Activated CD4-positive, alpha-beta T cell treated with anti-CD3 and anti-CD28 coated beads, Interleukin-2, amount 10 ng/mL, durations not matched to agents 24 days and 14 days (primary cell): ENCODE measurements at regions not wholly inside any gene's neighbourhood (a gene's known extent, or its start where the extent isn't known, plus 50 kb on each side); places are given as distances from the start of the nearest gene placed in this dataset.

Source experiments
- DNase-seq: peaks from one replicate; pipeline ENCODE4 v3.0.0; 2022
- H3K27ac Mint-ChIP-seq: one replicate; pipeline ENCODE4 v1.8.0; 2022; ENCODE audit warnings: mild to moderate bottlenecking, mixed read lengths
- H3K27me3 Mint-ChIP-seq: one replicate; pipeline ENCODE4 v1.8.0; 2022; ENCODE audit warnings: mixed read lengths
- H3K36me3 Mint-ChIP-seq: one replicate; pipeline ENCODE4 v1.8.0; 2022; ENCODE audit warnings: low read depth, mild to moderate bottlenecking, mixed read lengths
- H3K4me1 Mint-ChIP-seq: one replicate; pipeline ENCODE4 v1.8.0; 2021; ENCODE audit warnings: mixed read lengths
- H3K4me3 Mint-ChIP-seq: one replicate; pipeline ENCODE4 v1.8.0; 2022; ENCODE audit warnings: mild to moderate bottlenecking, moderate library complexity, mixed read lengths
- H3K9me3 Mint-ChIP-seq: one replicate; pipeline ENCODE4 v1.8.0; 2021; ENCODE audit warnings: mixed read lengths
- intact Hi-C: fragments of 100-400 bp; cut with micrococcal nuclease; formaldehyde crosslinking; loops from one replicate; pipeline ENCODE4 v1.15.1; 2023

DNA sequence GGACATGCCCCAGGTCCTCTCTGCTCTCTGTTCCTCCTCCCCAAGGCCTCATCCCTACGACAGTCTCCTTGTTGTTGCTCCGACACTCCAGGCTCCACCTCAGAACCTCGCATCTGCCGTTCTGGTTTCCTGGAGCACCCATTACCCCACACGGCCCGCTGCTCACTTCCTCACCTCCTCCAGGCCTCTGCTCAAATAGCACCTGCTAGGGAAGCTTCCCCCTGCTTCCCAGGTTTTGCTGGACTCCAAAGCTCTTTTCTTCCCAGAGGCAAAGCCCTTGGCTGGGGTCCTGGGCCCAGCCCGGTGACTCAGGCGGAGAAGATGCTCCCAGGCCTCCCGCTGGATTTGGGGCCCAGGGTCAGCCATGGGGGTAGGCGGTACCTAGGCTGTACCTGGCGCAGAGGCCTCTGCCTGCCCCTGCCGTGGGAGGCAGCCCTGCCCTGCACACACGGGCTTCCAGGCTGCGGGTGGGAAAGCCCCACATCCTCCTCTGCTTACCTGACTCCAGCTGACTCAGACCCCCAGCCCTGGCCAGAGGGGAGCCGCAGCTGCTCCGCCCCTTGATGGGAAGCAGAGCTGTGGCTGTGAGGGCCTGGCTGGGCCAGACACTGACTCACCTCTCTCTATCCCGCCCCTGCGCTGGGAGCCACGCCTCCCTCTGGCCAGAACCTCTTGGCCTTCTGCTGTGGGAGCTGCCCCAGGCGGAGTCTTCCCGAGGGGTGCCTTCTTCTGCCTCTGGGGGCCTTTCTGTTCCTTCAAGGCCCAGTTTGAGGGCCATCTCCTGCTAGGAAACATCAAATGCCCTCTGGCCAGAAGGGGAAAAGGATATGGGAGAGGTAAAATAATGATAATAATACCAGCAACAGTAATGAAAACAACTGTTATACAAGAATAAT is 130.5 kb downstream of the CEBPB start:
- Mint-ChIP-seq H3K36me3 (no peaks in the 10 kb centered on the region), H3K27ac (peak overlapping the region; percentile 36), H3K27me3 (peaks cover 17% of the 10 kb centered on the region), H3K9me3 (peaks cover 6% of the 10 kb centered on the region), H3K4me1 (peaks cover 15% of the 10 kb centered on the region), H3K4me3 (no peak overlapping the region)
- intact Hi-C loops: no loop called here
- DNase-seq: no peak

DNA sequence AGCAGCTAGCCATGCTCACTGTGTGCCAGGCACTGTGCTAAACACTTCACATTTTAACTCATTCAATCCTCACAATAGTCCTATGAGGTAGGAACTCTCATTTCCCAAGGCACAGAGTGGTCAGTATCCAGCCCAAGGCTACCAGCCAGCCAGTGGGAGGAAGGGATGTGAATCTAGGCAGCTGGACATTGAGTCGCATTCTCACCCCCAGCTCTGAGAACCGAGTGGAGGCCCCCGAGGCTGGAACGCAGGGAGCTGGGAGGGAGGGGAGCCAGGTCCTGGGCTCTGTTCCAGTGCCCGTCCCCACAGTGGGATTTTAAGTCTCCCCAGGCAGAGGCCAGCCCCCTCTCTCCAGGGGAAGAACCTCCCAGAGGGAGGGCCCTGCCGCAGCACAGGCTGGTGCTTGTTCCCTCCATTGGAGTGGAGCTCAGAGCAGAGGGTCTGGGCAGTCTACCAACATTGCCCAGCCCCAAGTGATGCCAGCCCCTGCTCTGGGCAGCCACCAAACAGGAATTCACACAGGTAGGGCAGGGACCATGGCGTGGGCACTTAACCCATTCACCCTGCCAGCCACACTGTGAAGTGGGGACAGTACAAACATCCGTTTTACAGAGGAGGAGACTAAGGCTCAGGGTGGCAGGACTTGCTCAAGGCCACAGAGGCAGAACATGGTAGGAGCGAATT is 131.3 kb downstream of the CEBPB start:
- Mint-ChIP-seq H3K27ac (no peak overlapping the region), H3K4me1 (peaks cover 15% of the 10 kb centered on the region), H3K9me3 (peaks cover 6% of the 10 kb centered on the region), H3K4me3 (no peak overlapping the region), H3K27me3 (peaks cover 12% of the 10 kb centered on the region), H3K36me3 (no peaks in the 10 kb centered on the region)
- DNase-seq: no peak
- intact Hi-C loops: no loop called here

DNA sequence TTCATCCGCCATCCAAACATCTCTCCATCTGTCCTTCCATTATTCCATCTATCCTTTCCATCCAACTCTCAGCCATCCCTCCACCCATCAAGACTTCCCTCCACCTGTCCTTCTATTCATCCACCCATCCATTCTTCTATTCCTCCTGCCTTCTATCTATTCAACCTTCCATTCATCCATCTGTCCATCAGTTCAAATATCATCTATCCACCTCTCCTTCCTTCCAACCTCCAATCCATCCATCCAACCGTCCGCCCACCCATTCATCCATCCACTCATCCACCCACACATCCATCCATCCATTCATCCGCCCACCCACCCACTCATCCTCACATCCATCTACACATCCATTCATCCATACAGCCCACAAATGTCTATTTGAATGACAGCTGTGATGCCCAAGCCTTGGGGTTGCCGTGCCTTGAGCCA is 132.1 kb downstream of the CEBPB start:
- peaks cover 9% of the 10 kb centered on the region for H3K27me3 Mint-ChIP-seq
- H3K4me1 Mint-ChIP-seq: peaks cover 15% of the 10 kb centered on the region
- no peak for DNase-seq
- H3K9me3 Mint-ChIP-seq: peaks cover 6% of the 10 kb centered on the region
- no peaks in the 10 kb centered on the region for H3K36me3 Mint-ChIP-seq
- no peak overlapping the region for H3K27ac Mint-ChIP-seq
- H3K4me3 Mint-ChIP-seq: no peak overlapping the region
- intact Hi-C loops: no loop called here

DNA sequence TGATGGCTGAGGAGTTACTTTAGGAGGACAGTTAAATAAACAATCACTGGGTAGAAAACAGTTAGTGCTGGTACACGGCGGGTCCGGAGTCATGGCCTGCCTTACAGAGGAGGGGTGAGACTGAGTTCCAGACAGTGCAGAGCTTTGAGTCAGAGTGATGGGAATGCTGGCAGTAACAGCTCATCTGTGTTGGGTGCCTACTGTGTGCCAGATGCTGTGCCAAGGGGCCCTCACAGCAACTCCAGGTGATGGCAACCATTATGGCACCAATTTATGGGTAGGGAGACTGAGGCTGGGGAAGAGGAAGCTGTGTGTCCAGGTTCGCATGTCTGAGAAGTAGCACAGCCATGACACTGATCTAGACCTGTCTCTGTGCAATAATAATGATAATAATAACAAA is 132.6 kb downstream of the CEBPB start:
- H3K4me3 Mint-ChIP-seq: no peak overlapping the region
- H3K36me3 Mint-ChIP-seq: peaks cover 2% of the 10 kb centered on the region
- intact Hi-C loops: no loop called here
- H3K9me3 Mint-ChIP-seq: peaks cover 6% of the 10 kb centered on the region
- DNase-seq: no peak
- H3K27me3 Mint-ChIP-seq: peaks cover 7% of the 10 kb centered on the region
- peaks cover 15% of the 10 kb centered on the region for H3K4me1 Mint-ChIP-seq
- no peak overlapping the region for H3K27ac Mint-ChIP-seq

DNA sequence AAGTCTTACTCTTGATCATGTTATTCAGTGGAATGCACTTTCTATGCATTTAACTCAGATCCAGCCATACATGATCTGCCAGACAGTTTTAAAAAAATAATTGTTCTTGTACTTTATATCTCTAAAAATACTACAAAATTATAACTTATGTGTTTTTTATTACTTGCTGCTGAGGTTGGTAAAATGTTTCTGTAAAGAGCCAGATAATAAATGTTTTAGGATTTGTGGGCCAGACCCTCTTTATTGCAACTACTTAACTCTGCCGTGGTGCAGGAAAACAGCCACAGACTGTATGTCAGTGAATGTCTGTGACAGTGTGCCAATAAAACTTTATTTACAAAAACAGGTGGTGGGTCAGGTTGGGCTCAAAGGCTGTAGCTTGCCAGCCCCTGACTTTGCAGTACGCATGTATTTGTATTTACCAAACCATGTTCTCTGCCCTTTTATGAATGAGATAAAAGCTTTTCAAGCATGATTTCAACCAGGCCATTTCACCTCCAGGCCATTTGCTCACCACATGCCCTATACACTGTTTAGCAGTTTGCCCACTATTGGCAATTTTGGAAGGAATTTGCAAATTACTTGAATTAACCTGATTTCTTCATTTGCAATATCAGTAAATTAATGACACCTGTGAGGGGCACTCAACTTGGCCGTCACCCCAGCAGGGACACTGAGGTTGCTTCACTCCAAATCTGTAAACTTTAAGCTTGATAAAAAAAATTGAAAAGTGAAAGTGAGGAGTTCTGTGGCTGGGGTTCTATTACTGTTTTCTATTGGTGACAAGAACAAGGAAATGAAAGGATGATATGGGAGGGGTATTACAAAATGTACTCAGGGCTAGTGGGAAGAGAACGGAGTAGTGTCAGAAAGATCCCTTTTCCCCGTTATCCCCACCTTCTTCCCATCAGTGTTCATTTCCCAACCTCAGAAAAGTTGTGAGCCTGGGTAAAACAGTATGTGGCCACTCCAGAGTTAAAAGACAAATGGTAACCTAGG is 133.4 kb downstream of the CEBPB start:
- Mint-ChIP-seq H3K4me1 (peaks cover 8% of the 10 kb centered on the region), H3K36me3 (peaks cover 2% of the 10 kb centered on the region), H3K4me3 (no peak overlapping the region), H3K9me3 (peaks cover 6% of the 10 kb centered on the region), H3K27me3 (peaks cover 4% of the 10 kb centered on the region), H3K27ac (no peak overlapping the region)
- intact Hi-C loops: no loop called here
- DNase-seq: no peak

DNA sequence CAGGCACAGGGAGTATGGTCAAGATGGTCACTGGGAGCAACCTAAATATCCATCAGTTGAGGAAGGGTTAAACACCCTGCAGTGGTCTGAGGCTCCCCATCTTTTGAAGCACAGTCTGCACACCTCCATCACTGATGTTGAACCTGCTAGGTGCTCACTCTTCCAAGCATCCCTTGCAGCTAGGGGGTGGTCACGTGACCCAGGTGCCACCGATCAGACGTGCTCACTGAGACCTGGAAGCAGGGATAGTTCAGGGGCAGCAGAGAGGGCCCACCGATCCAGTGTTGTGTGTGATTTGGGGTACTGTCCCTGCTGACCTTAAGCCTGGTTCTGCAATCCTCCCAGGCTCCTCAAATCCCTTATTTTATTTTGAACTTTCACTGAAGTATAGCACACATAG is 134.6 kb downstream of the CEBPB start:
- H3K4me1 Mint-ChIP-seq: peaks cover 8% of the 10 kb centered on the region
- intact Hi-C loops: no loop called here
- peaks cover 2% of the 10 kb centered on the region for H3K36me3 Mint-ChIP-seq
- peaks cover 9% of the 10 kb centered on the region for H3K27me3 Mint-ChIP-seq
- peaks cover 11% of the 10 kb centered on the region for H3K9me3 Mint-ChIP-seq
- no peak for DNase-seq
- H3K4me3 Mint-ChIP-seq: no peak overlapping the region
- H3K27ac Mint-ChIP-seq: no peak overlapping the region

DNA sequence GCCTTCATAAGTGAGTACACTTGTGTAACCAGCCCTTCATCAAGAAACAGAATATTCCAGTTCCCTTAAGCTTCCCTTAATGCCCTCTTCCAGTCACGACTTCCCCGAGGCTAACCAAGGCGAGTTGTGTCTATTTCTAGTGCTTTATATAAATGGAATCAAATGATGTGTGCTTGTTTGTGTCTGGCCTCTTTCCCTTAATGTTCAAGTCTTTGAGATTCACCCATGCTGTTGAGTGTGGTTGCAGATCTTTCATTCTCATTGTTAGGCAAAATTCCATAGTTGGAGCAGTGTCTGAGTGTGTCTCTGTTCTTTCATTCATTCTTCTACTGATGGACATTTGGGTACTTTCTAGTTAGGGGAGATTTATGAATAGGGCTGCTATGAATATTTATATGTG is 135.0 kb downstream of the CEBPB start:
- peaks cover 2% of the 10 kb centered on the region for H3K36me3 Mint-ChIP-seq
- intact Hi-C loops: no loop called here
- H3K4me3 Mint-ChIP-seq: no peak overlapping the region
- H3K9me3 Mint-ChIP-seq: peaks cover 12% of the 10 kb centered on the region
- H3K27me3 Mint-ChIP-seq: peaks cover 9% of the 10 kb centered on the region
- peaks cover 6% of the 10 kb centered on the region for H3K4me1 Mint-ChIP-seq
- no peak for DNase-seq
- H3K27ac Mint-ChIP-seq: no peak overlapping the region

DNA sequence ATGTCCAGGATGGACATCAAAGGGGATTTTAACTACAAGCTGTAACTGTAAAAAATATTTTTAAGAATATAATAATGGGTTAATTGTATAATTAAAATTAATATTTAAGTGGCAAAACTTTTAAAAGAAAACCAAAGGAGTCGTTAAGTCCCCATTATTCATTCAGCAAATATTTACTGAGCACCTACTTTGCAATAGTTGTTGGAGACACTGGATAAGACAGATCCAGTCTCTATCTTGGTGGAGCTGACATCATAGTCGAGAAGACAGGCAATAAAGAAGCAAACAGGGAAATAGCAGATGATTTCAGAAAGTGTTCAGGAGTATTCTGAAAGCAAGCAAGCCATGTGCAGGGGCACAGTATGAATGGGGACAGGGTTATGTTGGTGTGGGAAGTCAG is 137.0 kb downstream of the CEBPB start:
- Mint-ChIP-seq H3K27me3 (peaks cover 7% of the 10 kb centered on the region), H3K4me3 (no peak overlapping the region), H3K4me1 (peaks cover 1% of the 10 kb centered on the region), H3K36me3 (peaks cover 2% of the 10 kb centered on the region), H3K27ac (no peak overlapping the region), H3K9me3 (peaks cover 10% of the 10 kb centered on the region)
- intact Hi-C loops: no loop called here
- no peak for DNase-seq

DNA sequence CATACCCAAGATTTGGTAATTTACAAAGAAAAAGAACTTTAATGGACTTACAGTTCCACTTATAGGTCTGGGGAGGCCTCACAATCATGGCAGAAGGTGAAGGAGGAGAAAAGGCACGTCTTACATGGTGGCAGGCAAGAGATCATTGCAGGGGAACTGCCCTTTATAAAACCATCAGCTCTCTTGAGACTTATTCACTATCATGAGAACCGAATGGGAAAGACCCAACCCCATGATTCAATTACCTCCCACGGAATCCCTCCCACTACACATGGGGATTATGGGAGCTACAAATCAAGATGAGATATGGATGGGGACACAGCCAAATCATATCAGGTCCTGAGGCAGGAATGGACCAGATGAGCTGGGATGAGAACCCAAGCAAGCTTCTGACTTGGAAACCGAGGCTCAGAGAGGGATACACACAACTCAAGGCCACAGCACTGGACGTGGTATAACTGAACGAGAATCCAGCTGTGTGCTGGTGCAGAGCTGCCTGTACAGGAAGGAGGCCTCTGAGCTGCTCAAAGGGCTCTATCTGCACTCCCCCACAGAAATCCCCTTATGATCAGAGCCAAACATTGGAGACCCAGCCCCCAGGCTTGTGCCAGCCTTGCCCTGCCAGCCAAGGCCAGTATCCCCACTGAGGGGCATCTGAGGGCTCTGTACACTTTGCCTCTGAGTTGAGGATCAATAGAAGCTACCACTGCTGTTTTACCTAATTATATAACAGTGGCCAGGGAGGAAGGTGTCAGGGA is 137.8 kb downstream of the CEBPB start:
- DNase-seq: no peak
- no peak overlapping the region for H3K4me3 Mint-ChIP-seq
- intact Hi-C loops: no loop called here
- peaks cover 9% of the 10 kb centered on the region for H3K9me3 Mint-ChIP-seq
- no peak overlapping the region for H3K27ac Mint-ChIP-seq
- H3K4me1 Mint-ChIP-seq: no peaks in the 10 kb centered on the region
- peaks cover 13% of the 10 kb centered on the region for H3K27me3 Mint-ChIP-seq
- H3K36me3 Mint-ChIP-seq: peaks cover 2% of the 10 kb centered on the region

DNA sequence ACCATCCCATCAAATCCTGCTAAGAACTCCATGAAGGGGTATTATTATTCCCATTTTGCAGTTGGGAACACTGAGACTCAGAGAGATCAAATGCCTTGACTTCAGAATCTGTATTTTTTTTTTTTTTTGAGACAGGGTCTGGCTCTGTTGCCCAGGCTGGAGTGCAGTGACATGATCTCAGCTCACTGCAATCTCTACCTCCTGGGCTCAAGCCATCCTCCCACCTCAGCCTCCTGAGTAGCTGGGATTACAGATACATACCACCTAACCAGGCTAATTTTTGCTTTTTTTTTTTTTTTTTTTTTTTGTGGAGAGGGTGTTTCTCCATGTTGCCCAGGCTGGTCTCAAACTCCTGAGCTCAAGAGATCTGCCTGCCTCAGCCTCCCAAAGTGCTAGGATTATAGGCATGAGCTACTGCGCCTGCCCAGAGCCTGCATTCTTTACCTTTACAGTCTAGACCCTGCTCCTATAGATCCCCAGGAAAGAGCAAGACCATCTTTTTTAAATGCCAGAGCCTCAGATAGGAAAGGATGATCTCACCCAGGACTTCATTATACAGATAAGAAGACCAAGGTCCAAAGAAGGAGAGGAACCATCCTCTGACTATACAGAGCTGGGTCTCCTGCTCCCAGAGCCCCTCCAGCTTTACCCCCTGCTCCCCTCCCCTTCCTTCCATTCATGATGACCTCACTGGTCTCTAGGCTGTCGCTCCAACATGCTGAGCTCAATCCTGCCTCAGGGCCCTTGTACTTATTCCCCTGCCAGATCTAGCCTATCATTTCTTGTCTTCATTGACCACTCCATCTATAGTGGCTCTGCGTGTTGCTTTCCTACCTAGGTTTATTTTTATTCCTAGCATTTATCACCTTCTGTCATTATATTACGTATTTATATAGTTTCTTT is 138.6 kb downstream of the CEBPB start:
- intact Hi-C loops: no loop called here
- H3K27me3 Mint-ChIP-seq: peaks cover 15% of the 10 kb centered on the region

DNA sequence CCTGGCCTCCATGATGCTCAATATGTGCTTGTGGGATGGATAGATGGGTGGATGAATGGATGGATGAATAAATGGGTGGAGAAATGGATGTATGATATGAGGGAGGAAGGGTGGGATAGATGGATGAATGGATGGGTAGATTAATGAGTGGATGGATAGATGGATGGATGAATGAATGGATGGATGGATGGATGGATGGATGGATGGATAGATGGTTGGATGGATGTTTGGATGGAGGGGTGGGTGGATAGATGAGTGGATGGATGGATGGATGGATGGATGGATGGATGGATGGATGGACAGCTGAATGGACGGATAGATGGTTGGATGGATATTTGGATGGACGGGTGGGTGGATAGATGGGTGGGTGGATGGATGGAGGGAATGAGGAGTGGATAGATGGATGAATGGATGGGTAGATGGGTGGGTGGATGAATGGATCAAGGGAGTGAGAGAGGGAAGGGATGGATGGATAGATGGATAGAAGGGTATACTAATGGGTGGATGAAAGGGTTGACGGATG is 139.4 kb downstream of the CEBPB start:
- H3K4me3 Mint-ChIP-seq: no peak overlapping the region
- H3K4me1 Mint-ChIP-seq: peaks cover 1% of the 10 kb centered on the region
- DNase-seq: no peak
- H3K27ac Mint-ChIP-seq: peak overlapping the region; percentile 12
- H3K36me3 Mint-ChIP-seq: peaks cover 2% of the 10 kb centered on the region
- H3K27me3 Mint-ChIP-seq: peaks cover 15% of the 10 kb centered on the region
- H3K9me3 Mint-ChIP-seq: peaks cover 9% of the 10 kb centered on the region
- intact Hi-C loops: loop anchor here (10.0 kb wide), 1 partner anchor 215 kb away; no protein-coding TSS in a partner anchor

More for the DNA sequence above, 138.6 kb downstream of the CEBPB start:
- Mint-ChIP-seq H3K4me3 (no peak overlapping the region), H3K9me3 (peaks cover 9% of the 10 kb centered on the region), H3K36me3 (peaks cover 2% of the 10 kb centered on the region), H3K4me1 (no peaks in the 10 kb centered on the region), H3K27ac (no peak overlapping the region)
- no peak for DNase-seq
